ENCODE measurements at regions not wholly inside any gene's neighbourhood (a gene's known extent, or its start where the extent isn't known, plus 50 kb on each side); places are given as distances from the start of the nearest gene placed in this dataset.

- TF ChIP-seq CTCF (IDR thresholded peaks at IDR 0.05) = no peak
- no peak for TF ChIP-seq EZH2phosphoT487 (IDR thresholded peaks at IDR 0.05)
Observed at GRCh38 chr7:21066221-21066620, 279.5 kb upstream of the SP8 start.

All from neural progenitor cell (in vitro differentiated cells).